PFSK-1 (cell line): ENCODE measurements at regions not wholly inside any gene's neighbourhood (a gene's known extent, or its start where the extent isn't known, plus 50 kb on each side); places are given as distances from the start of the nearest gene placed in this dataset.

Source experiments
- POLR2AphosphoS5 ChIP-seq: IDR thresholded peaks from 2 replicates; pipeline ENCODE4 v1.6.1; 2012; ENCODE audit warnings: low read depth, mild to moderate bottlenecking, control low read depth, low read length, moderate library complexity
- REST ChIP-seq, 2 experiments: IDR thresholded peaks; 2 replicates each; pipeline versions ENCODE4 v1.6.1 to v1.8.0; 2011 to 2012; ENCODE audit warnings: low read depth in 2 of 2, low read length in 2 of 2, control low read depth in 1 of 2, inconsistent platforms in 1 of 2, mild to moderate bottlenecking in 1 of 2, moderate library complexity in 1 of 2; ENCODE audit not compliant: insufficient read depth in 1 of 2

- TF ChIP-seq POLR2AphosphoS5, result no peak
- TF ChIP-seq REST (IDR thresholded peaks at IDR 0.05; ENCODE audit: insufficient read depth in 1 of 2, low read depth in 2 of 2, low read length in 2 of 2), result no peak
These were observed 921.8 kb downstream of the BCL11B start for GRCh38 chr14:98350213-98350612.
